GM12878 (cell line): ENCODE measurements at regions not wholly inside any gene's neighbourhood (a gene's known extent, or its start where the extent isn't known, plus 50 kb on each side); places are given as distances from the start of the nearest gene placed in this dataset.

Source experiments
- FOXK2 ChIP-seq: fragments of 450-650 bp; IDR thresholded peaks from 2 replicates; pipeline ENCODE4 v1.6.1; 2017; ENCODE audit warnings: mild to moderate bottlenecking, moderate library complexity
- IKZF1 ChIP-seq: fragments of 450-650 bp; conservative IDR thresholded peaks from 2 replicates; pipeline ENCODE4 v1.6.1; 2017; ENCODE audit warnings: antibody characterized with exemption, mild to moderate bottlenecking
- POLR2A ChIP-seq: IDR thresholded peaks from 2 replicates; pipeline ENCODE4 v1.6.1; 2011; ENCODE audit warnings: low read depth, mild to moderate bottlenecking, low read length
- SP1 ChIP-seq: IDR thresholded peaks from one replicate; pipeline ENCODE4 v1.6.1; 2011; ENCODE audit warnings: low read depth, low read length
- TF ChIP-seq, protein P1 (sequence below), 3 experiments: IDR thresholded peaks in 2 of 3; conservative IDR thresholded peaks in 1 of 3; 2 replicates each; pipeline ENCODE4 v1.5.1; 2011; ENCODE audit warnings: low read depth in 3 of 3, low read length in 3 of 3, mild to moderate bottlenecking in 3 of 3, control low read depth in 2 of 3, moderate library complexity in 2 of 3, inconsistent platforms in 1 of 3, mixed read lengths in 1 of 3; ENCODE audit not compliant: control insufficient read depth in 2 of 3, insufficient read depth in 1 of 3; ENCODE audit errors: extremely low read depth in 1 of 3
- TF ChIP-seq, protein P2 (sequence below): fragments of 450-650 bp; IDR thresholded peaks from 2 replicates; pipeline ENCODE4 v1.6.1; 2014; ENCODE audit warnings: mild to moderate bottlenecking
- TF ChIP-seq, protein P3 (sequence below): fragments of 450-650 bp; IDR thresholded peaks from 2 replicates; pipeline ENCODE4 v1.6.1; 2016; ENCODE audit warnings: mild to moderate bottlenecking

DNA sequence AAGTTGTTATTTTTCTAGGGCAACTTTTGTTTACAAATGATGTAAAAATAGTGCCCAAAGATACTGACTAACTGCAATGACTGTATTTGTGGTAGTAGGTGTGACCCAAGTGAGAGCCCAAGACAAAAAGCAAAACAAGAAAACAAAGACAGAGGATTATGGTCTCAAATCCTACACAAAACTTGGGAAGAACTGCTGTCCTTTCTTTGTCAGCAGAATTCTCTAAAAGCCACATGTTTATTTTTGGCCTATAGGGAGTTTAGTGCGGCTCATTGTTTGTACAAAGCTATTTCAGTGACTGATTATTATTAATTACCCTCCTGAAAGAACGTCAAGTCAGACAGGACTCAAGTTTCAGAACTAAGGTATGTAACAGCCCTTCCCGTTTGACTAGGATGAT, 509.2 kb upstream of the SLC35B3 start:
- TF ChIP-seq IKZF1 (no peak), FOXK2 (no peak), POLR2A (no peak), SP1 (no peak)
- TF ChIP-seq, protein P1, sequence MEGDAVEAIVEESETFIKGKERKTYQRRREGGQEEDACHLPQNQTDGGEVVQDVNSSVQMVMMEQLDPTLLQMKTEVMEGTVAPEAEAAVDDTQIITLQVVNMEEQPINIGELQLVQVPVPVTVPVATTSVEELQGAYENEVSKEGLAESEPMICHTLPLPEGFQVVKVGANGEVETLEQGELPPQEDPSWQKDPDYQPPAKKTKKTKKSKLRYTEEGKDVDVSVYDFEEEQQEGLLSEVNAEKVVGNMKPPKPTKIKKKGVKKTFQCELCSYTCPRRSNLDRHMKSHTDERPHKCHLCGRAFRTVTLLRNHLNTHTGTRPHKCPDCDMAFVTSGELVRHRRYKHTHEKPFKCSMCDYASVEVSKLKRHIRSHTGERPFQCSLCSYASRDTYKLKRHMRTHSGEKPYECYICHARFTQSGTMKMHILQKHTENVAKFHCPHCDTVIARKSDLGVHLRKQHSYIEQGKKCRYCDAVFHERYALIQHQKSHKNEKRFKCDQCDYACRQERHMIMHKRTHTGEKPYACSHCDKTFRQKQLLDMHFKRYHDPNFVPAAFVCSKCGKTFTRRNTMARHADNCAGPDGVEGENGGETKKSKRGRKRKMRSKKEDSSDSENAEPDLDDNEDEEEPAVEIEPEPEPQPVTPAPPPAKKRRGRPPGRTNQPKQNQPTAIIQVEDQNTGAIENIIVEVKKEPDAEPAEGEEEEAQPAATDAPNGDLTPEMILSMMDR (IDR thresholded peaks at IDR 0.05 in 2 of 3, conservative IDR thresholded peaks at IDR 0.05 in 1 of 3; ENCODE audit: control insufficient read depth in 2 of 3, extremely low read depth in 1 of 3, insufficient read depth in 1 of 3, low read depth in 3 of 3, low read length in 3 of 3), result no peak
- TF ChIP-seq, protein P2, sequence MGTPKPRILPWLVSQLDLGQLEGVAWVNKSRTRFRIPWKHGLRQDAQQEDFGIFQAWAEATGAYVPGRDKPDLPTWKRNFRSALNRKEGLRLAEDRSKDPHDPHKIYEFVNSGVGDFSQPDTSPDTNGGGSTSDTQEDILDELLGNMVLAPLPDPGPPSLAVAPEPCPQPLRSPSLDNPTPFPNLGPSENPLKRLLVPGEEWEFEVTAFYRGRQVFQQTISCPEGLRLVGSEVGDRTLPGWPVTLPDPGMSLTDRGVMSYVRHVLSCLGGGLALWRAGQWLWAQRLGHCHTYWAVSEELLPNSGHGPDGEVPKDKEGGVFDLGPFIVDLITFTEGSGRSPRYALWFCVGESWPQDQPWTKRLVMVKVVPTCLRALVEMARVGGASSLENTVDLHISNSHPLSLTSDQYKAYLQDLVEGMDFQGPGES, result no peak
- TF ChIP-seq, protein P3, sequence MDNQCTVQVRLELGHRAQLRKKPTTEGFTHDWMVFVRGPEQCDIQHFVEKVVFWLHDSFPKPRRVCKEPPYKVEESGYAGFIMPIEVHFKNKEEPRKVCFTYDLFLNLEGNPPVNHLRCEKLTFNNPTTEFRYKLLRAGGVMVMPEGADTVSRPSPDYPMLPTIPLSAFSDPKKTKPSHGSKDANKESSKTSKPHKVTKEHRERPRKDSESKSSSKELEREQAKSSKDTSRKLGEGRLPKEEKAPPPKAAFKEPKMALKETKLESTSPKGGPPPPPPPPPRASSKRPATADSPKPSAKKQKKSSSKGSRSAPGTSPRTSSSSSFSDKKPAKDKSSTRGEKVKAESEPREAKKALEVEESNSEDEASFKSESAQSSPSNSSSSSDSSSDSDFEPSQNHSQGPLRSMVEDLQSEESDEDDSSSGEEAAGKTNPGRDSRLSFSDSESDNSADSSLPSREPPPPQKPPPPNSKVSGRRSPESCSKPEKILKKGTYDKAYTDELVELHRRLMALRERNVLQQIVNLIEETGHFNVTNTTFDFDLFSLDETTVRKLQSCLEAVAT, result no peak
